ENCODE measurements at regions not wholly inside any gene's neighbourhood (a gene's known extent, or its start where the extent isn't known, plus 50 kb on each side); places are given as distances from the start of the nearest gene placed in this dataset.

GRCh38 chr2:220845766-220846273 is 726.3 kb downstream of the EPHA4 start:
- TF ChIP-seq CTCF (IDR thresholded peaks at IDR 0.05) (no peak), POLR2A (IDR thresholded peaks at IDR 0.05) (no peak), POLR2AphosphoS5 (IDR thresholded peaks at IDR 0.05) (no peak)

Measured in breast epithelium (tissue), 3 donors.